HUDEP-2 (cell line): ENCODE measurements at regions not wholly inside any gene's neighbourhood (a gene's known extent, or its start where the extent isn't known, plus 50 kb on each side); places are given as distances from the start of the nearest gene placed in this dataset.
A peak's percentile ranks its signal among the peaks of the same experiment; 100 is the strongest.

Experiments used
- DNase-seq, 76 experiments: peaks; one replicate each; lab custom pipeline; 2025; ENCODE audit not compliant: unreplicated experiment in 76 of 76; lab: John Stamatoyannopoulos, UW

DNA sequence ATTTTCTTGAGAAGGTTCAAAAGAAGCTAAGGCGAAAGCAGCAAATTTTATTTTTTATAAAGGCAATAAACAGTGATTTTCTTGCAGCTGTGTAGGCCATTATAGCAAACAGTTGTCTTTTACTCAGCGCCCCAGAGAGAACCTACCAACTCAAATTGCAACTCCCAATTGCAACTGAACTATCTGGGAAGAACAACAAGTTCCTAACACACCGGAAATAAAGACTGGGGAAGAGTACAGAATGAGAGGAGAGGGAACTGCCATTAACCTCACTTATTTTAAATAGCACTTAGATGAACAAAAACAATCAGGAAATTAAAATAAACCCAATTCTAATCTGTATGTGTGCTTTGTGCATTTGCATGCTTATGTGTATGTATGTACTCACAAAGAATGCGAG is 171.1 kb downstream of the KCTD12 start:
- DNase-seq, result no peak

DNA sequence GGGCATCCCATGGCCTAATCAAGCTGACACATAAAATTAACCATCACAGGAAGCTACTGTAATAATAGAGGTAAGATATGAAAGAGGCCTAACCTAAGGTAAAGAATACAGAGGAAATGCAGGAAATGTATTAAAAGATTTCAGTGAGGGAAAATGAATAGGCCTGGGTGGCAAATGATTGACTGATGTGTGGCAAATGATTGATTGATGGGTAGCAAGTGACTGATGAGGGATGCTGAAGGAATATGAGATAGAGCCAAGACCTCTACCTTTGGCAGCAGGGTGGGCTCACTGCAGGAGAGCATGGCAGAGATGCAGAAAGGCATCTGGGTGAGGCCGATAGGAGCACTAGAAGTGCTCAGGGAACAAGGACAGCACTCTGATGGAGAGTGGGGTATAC is 172.9 kb downstream of the KCTD12 start:
- no peak for DNase-seq

DNA sequence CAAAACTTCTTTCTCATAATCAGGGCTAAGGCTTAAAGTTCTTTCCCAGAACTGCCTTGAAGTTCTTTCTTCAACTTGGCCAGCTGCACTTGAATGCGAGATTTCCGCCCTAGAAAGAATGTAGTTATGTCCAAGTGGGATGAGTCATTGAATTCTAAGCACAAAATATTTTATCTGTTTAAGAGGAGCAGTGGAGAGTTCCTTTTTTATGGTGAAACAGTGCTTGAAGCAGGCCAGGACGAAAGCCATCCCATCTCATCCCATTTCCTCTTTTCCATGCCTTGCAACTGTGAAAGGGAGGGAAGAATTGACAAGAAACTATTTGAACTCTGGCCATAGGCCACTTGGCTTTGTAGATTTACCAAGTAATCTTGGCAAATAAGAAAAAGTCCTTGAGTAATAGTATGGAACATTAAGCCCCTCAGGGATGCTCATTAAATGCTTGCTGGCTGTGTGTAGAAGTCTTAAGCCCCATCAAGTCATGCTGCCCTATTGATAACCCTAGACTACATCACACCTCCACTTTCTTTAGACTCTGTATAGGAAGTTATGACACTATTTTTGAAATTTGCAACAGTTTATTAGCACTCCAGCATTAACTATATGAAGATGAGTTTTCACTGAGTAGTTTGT is 174.5 kb downstream of the KCTD12 start:
- no peak for DNase-seq

DNA sequence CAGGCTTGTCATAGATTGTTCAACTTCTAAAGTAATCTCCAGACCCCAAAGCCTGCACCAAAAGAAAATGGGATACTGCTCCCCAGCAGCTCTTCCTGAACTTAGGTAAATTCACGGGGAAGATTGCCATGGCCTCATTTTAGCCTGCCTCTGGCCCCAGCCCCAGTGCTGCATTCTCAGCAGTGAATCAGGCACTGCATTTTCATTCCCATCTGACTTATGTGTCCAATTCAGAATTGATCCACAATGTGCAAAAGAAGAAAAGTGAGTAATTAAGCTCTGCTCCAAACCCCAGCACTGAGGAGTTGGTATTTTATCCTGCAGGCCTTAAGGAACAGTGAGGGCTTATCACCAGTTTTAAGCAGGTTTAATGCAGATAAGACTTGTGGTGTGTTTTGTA is 176.4 kb downstream of the KCTD12 start:
- DNase-seq, result no peak

DNA sequence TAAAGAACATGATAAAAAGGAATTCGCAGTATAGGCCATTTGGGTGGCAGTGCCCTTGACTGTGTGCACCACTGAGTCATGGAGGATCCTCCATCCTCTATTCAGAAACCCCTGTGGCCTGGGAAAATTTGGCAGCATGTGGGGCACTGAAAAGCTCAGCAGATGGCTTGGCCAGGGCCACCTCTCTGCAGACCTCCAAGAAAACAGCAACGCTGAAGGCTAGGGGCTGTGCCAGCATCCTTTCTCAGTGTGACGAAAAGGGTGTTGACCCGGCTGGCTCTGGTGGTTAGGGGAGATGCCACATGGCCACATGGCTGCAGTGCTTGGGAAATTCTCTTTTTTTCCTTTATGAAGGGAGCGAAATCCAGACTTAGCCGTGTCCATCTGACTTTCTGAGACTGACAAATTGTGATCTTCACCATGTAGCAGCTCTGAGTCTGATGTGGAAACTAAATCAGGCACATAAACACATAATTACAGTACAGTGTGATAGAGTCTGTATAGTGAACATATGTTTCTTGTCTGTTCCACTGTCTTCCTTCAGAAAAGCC is 178.0 kb downstream of the KCTD12 start:
- DNase-seq, result no peak

DNA sequence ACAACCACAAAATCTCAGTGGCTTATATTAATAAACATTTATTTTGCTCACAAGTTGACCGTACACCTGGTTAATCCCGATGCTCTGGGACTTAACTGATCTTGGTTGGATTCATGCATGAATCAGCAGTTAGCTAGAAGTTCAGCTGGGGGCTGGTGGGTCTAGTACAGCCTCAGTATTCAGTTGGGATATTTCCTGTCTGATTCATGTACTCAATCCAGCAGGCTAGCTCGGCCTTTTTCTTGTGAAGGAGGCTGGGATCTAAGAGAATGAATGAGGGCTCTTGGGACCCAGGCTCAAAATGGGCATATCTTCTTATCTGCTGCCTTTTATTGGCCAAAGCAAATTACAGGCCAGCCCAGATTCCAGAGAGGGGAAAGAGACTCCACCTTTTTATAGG is 178.8 kb downstream of the KCTD12 start:
- no peak for DNase-seq

DNA sequence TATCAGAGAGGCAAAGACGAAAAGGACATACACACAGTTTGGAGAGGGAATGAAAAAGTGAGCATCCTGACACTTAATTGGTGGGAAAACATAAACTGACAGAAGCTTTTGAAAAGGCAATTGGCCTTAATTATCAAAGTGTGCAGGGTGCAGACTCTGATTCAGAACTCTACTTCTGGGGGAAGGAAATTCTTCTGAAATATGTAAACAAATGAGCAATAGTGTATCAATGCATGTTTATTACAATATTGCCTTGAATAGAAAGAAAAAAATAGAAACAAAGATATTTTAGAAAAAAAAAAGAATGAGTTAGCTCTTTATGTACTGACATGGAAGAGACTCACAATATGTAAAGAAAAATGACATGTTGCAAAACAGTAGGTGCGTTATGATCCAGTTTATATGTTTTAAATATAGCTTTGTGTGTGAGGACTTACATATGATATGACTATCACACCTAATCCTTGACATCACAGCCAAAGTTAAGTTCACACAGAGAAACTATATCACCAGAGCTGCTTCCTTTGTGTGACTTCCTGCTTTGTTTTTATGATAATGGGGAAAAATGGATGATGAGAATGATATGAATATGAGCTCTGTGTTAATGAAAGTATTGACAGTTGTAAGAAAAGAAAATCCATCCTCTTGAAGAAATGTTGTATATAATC is 182.4 kb downstream of the KCTD12 start:
- DNase-seq, result no peak

DNA sequence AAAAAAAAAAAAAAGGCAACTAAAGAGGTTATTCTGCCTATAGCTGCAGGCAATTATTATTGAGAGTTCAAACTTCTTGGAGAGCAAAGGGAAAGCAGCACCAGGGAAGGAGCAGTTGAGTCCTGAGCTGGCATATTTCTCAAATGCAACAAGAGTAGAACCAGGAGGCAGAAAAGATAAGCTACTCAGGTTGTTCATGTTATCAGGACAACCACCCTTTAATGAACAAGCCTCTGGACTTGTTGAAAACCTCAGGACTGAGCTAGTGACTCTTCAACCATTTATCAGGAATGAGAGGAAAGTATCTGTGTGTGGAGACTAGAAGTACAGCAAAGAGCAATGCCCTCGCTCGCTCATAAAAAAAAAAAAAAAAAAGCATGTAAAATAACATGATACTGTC is 183.0 kb downstream of the KCTD12 start:
- peak in 1 of 76 experiments; percentile 1 for DNase-seq

DNA sequence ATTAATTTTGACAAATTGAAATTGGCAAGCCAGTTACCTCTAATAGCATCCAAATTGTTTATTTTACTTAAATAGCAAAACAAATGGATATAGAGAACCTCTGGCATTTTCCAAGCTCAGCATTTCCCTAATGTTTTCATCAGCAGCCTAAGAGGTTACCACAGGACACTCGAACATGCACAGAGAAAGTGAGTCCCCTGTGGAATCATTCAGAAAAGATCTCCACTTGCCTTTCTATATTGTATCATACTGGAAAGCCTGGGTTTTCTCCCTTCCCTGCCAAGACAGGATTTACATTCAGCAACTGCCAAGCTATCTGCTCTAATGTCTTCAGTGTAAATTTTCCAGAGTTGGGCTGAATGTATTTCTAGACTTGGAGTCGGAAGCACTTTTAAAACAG is 188.9 kb downstream of the KCTD12 start:
- no peak for DNase-seq

DNA sequence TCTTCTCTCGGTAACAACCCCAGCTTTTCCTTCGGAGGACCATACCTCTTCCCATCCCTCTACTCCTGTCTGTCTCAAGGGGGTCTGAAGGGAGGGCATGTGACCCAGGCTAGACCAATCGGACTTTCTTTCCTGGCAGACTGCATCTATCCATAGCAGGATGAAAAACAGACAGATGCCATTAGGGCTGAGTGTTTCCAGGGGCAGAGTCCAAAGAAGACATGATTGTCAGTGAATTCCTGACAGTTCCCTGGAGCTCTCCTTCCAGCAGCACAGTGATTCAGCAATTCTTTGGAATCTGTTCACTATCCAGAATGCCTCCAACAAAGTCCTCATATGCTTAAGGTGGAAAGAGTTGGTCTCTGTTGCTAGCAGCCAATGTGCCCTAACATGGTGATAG is 189.8 kb downstream of the KCTD12 start:
- DNase-seq, result no peak

DNA sequence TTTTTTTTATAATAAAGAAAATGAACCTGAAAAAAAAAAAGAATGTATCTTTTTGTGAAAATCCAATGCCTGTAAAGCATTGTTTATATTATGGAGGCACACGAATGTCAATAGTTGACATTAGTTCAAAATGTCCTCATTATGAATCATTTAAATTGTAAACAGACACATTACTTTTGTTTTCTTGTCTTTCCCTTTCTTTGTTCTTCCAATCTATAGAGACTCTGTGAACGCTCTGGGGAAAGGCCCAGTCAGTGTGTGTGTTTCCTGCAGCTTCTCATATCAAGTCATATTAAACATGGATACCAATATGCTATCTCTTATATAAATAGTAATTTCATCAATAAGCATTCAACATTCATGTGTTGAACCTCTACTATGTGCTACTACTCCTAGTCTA is 193.1 kb downstream of the KCTD12 start:
- DNase-seq, result no peak

DNA sequence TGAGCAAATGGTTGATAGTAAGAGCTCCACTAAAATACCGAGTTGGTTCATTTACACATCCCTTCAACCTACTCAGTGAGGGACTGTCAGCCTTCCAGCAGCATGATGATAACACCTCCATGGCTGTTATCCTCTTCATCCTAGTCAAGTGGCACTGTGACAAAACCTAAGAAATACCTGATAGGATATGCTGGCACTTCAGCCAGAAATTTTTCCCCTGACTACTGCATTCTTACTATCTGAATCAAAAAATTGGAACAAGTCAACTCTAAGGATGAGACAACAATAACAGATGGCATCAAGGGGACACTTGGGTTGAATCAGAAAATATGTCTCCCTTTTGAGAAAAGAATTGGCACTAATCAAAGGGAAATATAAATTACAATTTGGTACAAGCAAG is 193.9 kb downstream of the KCTD12 start:
- no peak for DNase-seq

DNA sequence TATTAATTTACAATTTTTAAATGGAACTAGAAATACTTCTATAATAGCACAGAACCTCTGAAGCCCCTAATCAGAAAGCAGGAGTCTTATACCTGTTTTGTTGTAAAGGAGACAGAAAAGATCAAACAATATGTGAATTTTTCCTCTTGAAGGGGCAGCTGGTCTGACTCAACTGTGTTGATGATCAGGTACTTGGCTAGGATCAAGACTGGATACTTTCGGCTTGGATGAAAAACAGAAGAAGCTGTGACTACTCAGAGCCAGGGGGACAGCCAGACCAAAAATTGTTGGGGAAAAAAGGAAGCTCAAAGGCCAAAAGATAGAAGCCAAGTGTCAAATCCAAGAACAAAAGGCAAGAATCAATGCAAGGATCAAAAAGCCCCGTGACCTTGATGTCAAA is 195.6 kb downstream of the KCTD12 start:
- no peak for DNase-seq

DNA sequence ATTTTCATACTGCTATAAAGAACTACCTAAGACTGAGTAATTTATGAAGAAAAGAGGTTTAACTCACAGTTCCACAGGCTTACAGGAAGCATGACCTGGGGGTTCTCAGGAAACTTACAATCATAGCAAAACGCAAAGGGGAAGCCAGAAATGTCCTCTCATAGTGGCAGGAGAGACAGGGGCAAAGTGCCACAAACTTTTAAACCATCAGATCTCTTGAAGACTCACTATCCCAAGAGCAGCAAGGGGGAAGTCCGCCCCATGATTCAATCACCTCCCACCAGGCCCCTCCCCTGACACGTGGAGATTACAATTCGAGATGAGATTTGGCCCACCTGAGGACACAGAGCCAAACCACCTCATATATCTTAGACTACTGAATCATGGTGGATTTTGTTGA is 198.7 kb downstream of the KCTD12 start:
- no peak for DNase-seq

DNA sequence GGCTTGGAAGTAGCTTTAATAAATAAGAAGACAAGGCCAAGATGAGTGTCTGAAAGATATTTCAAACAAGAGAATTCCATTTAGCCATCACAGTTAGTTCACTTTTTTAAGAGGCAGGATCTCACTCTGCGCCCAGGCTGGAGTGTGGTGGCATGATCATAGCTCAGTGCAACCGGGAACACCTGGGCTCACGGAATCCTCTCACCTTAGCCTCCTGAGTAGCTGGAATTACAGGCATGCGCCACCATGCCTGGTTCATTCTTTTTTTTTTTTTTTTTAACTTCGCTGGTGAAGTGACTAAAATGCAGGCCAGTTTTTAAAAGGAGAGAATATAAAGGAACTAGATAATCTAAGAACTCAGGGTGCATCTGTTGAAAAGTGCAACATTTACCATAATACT is 200.3 kb downstream of the KCTD12 start:
- no peak for DNase-seq

DNA sequence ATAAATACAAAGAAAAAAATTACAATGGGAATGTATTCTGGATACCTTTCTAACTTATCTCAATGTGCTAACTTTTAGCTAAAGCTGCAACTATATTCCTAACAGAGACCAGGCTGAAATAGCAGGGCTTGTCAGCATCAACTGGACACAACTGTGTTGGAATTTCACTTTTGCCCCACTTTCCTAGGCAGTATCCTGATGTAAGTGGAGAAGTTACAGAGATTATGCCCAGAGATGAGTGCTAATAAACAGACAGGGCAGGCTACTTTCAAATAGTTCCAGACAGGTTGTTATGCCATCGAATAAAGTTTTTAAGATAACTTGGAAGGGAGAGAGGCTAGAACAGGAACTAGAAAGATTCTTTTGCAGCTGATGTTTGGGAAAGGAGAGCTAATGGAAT is 201.9 kb downstream of the KCTD12 start:
- DNase-seq, result no peak

DNA sequence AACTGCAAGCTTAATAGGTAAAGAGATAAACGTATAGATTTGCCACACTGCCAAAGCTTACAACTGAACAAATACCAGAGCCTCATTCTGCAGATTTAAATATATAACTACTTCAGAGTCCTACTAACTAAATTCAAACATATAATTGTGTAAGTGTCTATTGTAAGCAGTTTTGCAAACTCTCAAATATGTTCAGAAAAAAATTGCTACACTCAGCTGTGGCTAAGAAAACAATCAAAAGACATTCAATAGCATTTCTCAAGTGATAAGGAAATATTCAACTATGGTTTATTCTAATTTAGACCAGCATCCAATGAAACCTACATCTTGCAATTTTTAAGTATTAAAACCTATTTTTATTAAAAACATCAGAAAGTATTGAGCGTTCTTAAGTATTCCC is 202.4 kb downstream of the KCTD12 start:
- DNase-seq, result no peak

DNA sequence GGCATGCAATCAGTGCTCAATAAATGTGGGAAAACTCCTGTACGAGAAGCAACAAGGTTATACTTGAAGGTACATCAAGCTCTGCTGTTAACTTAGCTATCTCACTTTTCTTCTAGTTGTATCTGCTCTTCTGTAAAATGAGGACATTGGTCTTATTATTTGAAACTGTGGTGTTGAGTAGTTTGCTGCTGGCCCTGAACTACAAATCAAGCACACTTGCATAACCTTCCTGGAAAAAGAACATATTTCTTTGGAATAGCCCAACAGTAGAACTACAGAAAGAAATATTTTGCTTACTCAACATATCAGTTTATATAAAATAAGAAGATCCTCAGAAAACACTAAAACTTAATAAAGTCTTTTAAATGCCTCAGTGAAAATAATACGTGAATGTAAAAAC is 203.0 kb downstream of the KCTD12 start:
- DNase-seq, result no peak

DNA sequence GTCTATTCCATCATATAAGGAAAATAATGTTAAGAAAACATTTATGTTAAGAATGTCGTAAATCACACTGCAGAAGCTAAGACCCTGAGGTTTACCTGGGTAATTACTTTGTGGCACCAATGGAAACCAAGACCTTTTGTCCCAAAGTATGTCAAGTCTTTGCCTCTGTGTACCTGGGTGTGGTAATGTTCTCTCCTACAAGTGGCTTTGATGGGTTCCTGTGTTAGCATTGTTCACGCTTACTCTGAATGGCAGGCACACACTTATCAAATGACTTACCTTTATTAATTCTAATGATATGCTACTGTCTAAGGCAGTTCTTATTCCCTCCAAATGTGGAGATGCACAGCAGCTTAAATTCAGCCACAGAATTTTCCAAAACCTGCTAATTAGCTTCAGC is 206.1 kb downstream of the KCTD12 start:
- no peak for DNase-seq

DNA sequence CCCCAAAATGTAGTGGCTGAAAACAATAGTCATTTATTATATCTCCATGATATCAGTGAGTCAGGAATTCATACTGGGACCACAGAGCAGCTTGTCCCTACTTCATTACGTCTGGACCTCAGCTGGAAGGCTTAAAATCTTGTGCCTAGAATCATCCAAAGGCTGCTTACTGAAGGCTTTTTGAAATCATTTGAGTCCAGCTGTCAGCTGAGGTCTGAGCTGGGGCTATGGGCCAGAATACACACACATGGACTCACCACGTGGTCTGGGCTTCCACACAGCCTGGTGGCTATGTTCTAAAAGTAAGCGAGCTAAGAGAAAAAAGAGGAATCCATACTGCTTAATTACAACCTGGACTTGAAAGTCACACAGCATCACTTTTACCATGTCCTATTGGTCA is 209.2 kb downstream of the KCTD12 start:
- DNase-seq, result no peak

DNA sequence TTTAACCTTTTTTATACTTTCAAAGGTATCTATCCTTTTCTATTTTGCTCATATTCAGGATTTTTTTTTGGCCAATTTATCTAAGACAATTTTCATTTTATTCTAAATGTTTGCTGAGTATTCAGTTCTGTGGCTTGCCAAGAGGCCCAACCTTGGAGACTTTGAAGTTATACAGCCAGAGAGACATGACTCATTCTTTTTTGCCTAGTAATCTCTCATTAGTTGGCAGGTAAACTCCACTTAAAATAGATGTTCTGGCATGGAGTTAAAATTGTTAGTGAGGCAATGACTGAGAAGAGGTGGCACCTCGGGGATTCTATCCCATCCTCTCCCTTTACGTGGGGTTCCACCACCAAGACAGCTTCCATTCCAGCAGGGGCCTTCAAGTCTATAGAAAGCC is 213.8 kb downstream of the KCTD12 start:
- no peak for DNase-seq

DNA sequence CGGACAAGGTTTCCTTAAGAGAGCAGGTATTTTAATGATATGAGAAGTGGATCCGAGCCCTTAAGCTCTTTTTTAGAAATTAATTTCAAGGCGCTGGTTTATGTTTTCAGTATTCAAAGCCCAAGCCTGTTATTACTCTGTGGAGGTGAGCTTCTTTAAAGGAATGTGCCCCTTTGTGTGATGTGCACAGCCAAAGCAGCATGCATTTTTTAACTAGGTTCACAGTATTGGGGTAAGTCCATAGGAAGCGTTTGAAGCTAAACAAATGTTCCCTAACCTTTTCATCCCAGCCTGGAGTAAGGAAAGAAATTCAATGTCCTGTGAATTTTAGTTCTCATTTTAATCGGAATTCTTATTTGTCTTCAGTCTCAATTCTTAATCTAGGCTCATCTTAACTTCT is 217.5 kb downstream of the KCTD12 start:
- no peak for DNase-seq

DNA sequence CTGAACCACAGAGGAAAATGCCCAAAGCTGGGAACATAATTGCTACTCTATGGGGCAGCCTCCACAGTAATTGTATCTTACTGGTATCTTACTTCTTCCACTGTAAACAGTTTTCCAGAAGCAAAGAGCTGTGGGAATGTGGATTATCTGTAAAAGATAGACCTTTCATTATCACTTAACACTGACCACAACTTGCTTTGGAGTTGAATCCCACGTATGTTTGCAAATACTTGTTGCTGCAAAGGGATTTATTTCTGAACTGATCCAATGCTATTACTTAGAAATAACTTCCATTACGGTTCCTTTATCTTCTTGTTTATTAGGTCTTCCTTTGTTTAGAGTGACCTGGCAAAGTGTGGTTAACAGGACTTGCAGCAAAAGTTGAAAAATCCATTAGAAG is 218.1 kb downstream of the KCTD12 start:
- DNase-seq, result no peak
